ENCODE measurements at regions not wholly inside any gene's neighbourhood (a gene's known extent, or its start where the extent isn't known, plus 50 kb on each side); places are given as distances from the start of the nearest gene placed in this dataset.

DNA sequence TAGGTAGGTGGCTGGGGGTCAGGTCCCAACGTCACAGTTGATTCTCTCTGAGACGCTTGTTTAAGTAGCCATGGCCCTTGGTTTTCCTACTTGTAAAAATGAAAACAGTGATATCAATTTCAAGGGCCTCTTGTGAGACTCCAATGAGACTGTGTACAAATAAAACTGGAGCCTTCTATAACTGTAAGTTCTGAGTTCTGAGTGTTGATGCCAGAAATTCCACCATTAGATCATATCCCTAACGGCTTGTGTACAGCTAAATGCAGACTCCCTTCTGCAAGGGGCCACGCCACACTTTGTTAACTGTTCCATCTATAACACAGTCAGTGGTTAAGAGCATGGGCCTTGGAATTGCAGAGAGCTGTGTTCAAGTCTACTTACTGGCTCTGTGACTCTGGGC lies 267.3 kb downstream of the TLE3 start:
- Histone ChIP-seq H3K27me3 (ENCODE audit: control insufficient read depth, insufficient read depth, low read length) (peaks cover 7% of the 10 kb centered on the region), H2AFZ (ENCODE audit: low read length) (no peak overlapping the region), H3K4me1 (ENCODE audit: control insufficient read depth, extremely low read depth, insufficient read depth, low read length) (no peaks in the 10 kb centered on the region), H3K27ac (ENCODE audit: insufficient read depth, low read length) (no peak overlapping the region), H3K9me3 (ENCODE audit: control insufficient read depth, insufficient read depth, low read depth, low read length) (no peaks in the 10 kb centered on the region), H3K79me2 (ENCODE audit: control insufficient read depth, insufficient read depth, low read length) (no peaks in the 10 kb centered on the region), H3K36me3 (ENCODE audit: control insufficient read depth, insufficient read depth, low read length) (no peaks in the 10 kb centered on the region), H3K9ac (ENCODE audit: insufficient read depth, low read length) (no peak overlapping the region), H4K20me1 (ENCODE audit: control insufficient read depth, extremely low read depth, insufficient read depth, low read length) (no peaks in the 10 kb centered on the region), H3K4me2 (ENCODE audit: extremely low read depth, insufficient read depth, low read length) (no peak overlapping the region), H3K4me3 (replicated peaks in 1 of 4; ENCODE audit: control extremely low read depth in 1 of 4, insufficient read depth in 1 of 4, low read depth in 3 of 4, low read length in 4 of 4) (no peak overlapping the region)
- DNase-seq (ENCODE audit: low read depth in 2 of 2): no peak
- TF ChIP-seq, protein P1, sequence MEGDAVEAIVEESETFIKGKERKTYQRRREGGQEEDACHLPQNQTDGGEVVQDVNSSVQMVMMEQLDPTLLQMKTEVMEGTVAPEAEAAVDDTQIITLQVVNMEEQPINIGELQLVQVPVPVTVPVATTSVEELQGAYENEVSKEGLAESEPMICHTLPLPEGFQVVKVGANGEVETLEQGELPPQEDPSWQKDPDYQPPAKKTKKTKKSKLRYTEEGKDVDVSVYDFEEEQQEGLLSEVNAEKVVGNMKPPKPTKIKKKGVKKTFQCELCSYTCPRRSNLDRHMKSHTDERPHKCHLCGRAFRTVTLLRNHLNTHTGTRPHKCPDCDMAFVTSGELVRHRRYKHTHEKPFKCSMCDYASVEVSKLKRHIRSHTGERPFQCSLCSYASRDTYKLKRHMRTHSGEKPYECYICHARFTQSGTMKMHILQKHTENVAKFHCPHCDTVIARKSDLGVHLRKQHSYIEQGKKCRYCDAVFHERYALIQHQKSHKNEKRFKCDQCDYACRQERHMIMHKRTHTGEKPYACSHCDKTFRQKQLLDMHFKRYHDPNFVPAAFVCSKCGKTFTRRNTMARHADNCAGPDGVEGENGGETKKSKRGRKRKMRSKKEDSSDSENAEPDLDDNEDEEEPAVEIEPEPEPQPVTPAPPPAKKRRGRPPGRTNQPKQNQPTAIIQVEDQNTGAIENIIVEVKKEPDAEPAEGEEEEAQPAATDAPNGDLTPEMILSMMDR (conservative IDR thresholded peaks at IDR 0.05 in 1 of 2, IDR thresholded peaks at IDR 0.05 in 1 of 2; ENCODE audit: low read depth in 1 of 2, low read length in 2 of 2): no peak
- TF ChIP-seq EZH2 (IDR thresholded peaks at IDR 0.05; ENCODE audit: low read length, missing control alignments): no peak

DNA sequence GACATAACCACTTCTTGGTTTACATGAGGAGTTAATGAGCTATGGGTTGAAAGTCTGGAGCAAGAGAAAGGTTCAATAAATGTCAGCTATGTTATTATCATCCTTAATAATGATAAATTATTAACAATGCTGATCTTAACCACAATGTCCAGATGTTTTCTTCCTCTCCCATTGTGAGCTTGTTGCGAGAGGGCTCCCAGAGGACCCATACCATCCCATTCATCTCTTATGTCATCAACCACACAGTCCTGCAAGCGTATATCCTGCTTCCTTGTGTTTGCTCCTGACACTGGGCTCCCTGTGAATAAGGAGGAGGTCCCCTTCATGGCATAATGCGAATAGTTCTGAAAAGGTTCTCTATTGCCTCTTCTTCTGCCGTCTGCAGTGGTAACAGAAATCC lies 266.8 kb downstream of the TLE3 start:
- DNase-seq (ENCODE audit: low read depth in 2 of 2): no peak
- H3K27ac ChIP-seq (ENCODE audit: insufficient read depth, low read length): no peak overlapping the region
- H3K4me2 ChIP-seq (ENCODE audit: extremely low read depth, insufficient read depth, low read length): no peak overlapping the region
- no peak overlapping the region for H3K9ac ChIP-seq (ENCODE audit: insufficient read depth, low read length)
- no peaks in the 10 kb centered on the region for H3K9me3 ChIP-seq (ENCODE audit: control insufficient read depth, insufficient read depth, low read depth, low read length)
- peaks cover 4% of the 10 kb centered on the region for H3K27me3 ChIP-seq (ENCODE audit: control insufficient read depth, insufficient read depth, low read length)
- no peaks in the 10 kb centered on the region for H4K20me1 ChIP-seq (ENCODE audit: control insufficient read depth, extremely low read depth, insufficient read depth, low read length)
- TF ChIP-seq, protein P1 (conservative IDR thresholded peaks at IDR 0.05 in 1 of 2, IDR thresholded peaks at IDR 0.05 in 1 of 2; ENCODE audit: low read depth in 1 of 2, low read length in 2 of 2): no peak
- TF ChIP-seq EZH2 (IDR thresholded peaks at IDR 0.05; ENCODE audit: low read length, missing control alignments): no peak
- no peaks in the 10 kb centered on the region for H3K36me3 ChIP-seq (ENCODE audit: control insufficient read depth, insufficient read depth, low read length)
- no peaks in the 10 kb centered on the region for H3K79me2 ChIP-seq (ENCODE audit: control insufficient read depth, insufficient read depth, low read length)
- H3K4me3 ChIP-seq (replicated peaks in 1 of 4; ENCODE audit: control extremely low read depth in 1 of 4, insufficient read depth in 1 of 4, low read depth in 3 of 4, low read length in 4 of 4): no peak overlapping the region
- H2AFZ ChIP-seq (ENCODE audit: low read length): no peak overlapping the region
- H3K4me1 ChIP-seq (ENCODE audit: control insufficient read depth, extremely low read depth, insufficient read depth, low read length): no peaks in the 10 kb centered on the region

DNA sequence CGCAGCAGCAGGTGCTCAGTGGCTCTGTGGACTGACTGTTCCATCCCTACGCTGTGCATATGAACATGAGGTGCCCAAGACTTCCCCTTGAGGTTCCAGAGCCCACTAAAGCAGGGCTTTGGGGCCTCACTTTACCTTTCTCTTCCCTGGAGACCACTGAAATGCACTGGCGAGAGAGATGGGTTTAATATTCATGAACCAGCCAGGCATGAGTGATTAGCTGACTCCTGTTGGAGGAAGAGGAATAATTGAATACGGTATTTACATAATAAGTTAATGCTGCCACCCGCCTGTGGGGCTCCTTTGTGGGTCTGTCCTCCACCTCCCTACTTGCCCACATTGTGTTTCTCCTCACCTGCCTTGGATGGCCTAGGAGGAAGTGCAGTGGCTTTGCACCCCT lies 263.4 kb downstream of the TLE3 start:
- Histone ChIP-seq H3K27ac (ENCODE audit: insufficient read depth, low read length) (no peak overlapping the region), H3K79me2 (ENCODE audit: control insufficient read depth, insufficient read depth, low read length) (no peaks in the 10 kb centered on the region), H3K27me3 (ENCODE audit: control insufficient read depth, insufficient read depth, low read length) (peaks cover 4% of the 10 kb centered on the region), H3K4me2 (ENCODE audit: extremely low read depth, insufficient read depth, low read length) (no peak overlapping the region), H3K4me3 (replicated peaks in 1 of 4; ENCODE audit: control extremely low read depth in 1 of 4, insufficient read depth in 1 of 4, low read depth in 3 of 4, low read length in 4 of 4) (no peak overlapping the region), H3K4me1 (ENCODE audit: control insufficient read depth, extremely low read depth, insufficient read depth, low read length) (no peaks in the 10 kb centered on the region), H2AFZ (ENCODE audit: low read length) (no peak overlapping the region), H3K9me3 (ENCODE audit: control insufficient read depth, insufficient read depth, low read depth, low read length) (no peaks in the 10 kb centered on the region), H3K9ac (ENCODE audit: insufficient read depth, low read length) (no peak overlapping the region), H3K36me3 (ENCODE audit: control insufficient read depth, insufficient read depth, low read length) (no peaks in the 10 kb centered on the region), H4K20me1 (ENCODE audit: control insufficient read depth, extremely low read depth, insufficient read depth, low read length) (no peaks in the 10 kb centered on the region)
- DNase-seq (ENCODE audit: low read depth in 2 of 2): no peak
- no peak for TF ChIP-seq EZH2 (IDR thresholded peaks at IDR 0.05; ENCODE audit: low read length, missing control alignments)
- TF ChIP-seq, protein P1 (conservative IDR thresholded peaks at IDR 0.05 in 1 of 2, IDR thresholded peaks at IDR 0.05 in 1 of 2; ENCODE audit: low read depth in 1 of 2, low read length in 2 of 2): no peak
